ENCODE measurements at regions not wholly inside any gene's neighbourhood (a gene's known extent, or its start where the extent isn't known, plus 50 kb on each side); places are given as distances from the start of the nearest gene placed in this dataset.

- no peak for TF ChIP-seq GLIS3 (CRISPR knock-in tag; IDR thresholded peaks at IDR 0.05)
- TF ChIP-seq RARB (CRISPR knock-in tag; IDR thresholded peaks at IDR 0.05) = no peak
- TF ChIP-seq, protein P1, sequence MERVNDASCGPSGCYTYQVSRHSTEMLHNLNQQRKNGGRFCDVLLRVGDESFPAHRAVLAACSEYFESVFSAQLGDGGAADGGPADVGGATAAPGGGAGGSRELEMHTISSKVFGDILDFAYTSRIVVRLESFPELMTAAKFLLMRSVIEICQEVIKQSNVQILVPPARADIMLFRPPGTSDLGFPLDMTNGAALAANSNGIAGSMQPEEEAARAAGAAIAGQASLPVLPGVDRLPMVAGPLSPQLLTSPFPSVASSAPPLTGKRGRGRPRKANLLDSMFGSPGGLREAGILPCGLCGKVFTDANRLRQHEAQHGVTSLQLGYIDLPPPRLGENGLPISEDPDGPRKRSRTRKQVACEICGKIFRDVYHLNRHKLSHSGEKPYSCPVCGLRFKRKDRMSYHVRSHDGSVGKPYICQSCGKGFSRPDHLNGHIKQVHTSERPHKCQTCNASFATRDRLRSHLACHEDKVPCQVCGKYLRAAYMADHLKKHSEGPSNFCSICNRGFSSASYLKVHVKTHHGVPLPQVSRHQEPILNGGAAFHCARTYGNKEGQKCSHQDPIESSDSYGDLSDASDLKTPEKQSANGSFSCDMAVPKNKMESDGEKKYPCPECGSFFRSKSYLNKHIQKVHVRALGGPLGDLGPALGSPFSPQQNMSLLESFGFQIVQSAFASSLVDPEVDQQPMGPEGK (CRISPR knock-in tag; IDR thresholded peaks at IDR 0.05; ENCODE audit: borderline replicate concordance) = no peak
- TF ChIP-seq, protein P2, sequence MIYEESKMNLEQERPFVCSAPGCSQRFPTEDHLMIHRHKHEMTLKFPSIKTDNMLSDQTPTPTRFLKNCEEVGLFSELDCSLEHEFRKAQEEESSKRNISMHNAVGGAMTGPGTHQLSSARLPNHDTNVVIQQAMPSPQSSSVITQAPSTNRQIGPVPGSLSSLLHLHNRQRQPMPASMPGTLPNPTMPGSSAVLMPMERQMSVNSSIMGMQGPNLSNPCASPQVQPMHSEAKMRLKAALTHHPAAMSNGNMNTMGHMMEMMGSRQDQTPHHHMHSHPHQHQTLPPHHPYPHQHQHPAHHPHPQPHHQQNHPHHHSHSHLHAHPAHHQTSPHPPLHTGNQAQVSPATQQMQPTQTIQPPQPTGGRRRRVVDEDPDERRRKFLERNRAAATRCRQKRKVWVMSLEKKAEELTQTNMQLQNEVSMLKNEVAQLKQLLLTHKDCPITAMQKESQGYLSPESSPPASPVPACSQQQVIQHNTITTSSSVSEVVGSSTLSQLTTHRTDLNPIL (CRISPR knock-in tag; IDR thresholded peaks at IDR 0.05; ENCODE audit: low read depth) = no peak
- no peak for TF ChIP-seq BACH2 (CRISPR knock-in tag; IDR thresholded peaks at IDR 0.05; ENCODE audit: borderline replicate concordance)
- TF ChIP-seq SNAI2 (CRISPR knock-in tag; IDR thresholded peaks at IDR 0.05) = no peak
- TF ChIP-seq POU6F1 (CRISPR knock-in tag; IDR thresholded peaks at IDR 0.05; ENCODE audit: borderline replicate concordance, low read depth) = no peak
- TF ChIP-seq ZFP3 (CRISPR knock-in tag; IDR thresholded peaks at IDR 0.05) = no peak
- TF ChIP-seq PPARA (CRISPR knock-in tag; IDR thresholded peaks at IDR 0.05; ENCODE audit: borderline replicate concordance) = no peak
- TF ChIP-seq ZFP30 (CRISPR knock-in tag; IDR thresholded peaks at IDR 0.05) = no peak
- TF ChIP-seq ESRRG (CRISPR knock-in tag; IDR thresholded peaks at IDR 0.05) = no peak
- TF ChIP-seq TOX (CRISPR knock-in tag; IDR thresholded peaks at IDR 0.05; ENCODE audit: borderline replicate concordance) = no peak
- TF ChIP-seq ISL1 (CRISPR knock-in tag; IDR thresholded peaks at IDR 0.05) = no peak
Observed at GRCh38 chr3:102205647-102206046, 229.2 kb upstream of the ZPLD1 start.
